ENCODE measurements at regions not wholly inside any gene's neighbourhood (a gene's known extent, or its start where the extent isn't known, plus 50 kb on each side); places are given as distances from the start of the nearest gene placed in this dataset.

DNA sequence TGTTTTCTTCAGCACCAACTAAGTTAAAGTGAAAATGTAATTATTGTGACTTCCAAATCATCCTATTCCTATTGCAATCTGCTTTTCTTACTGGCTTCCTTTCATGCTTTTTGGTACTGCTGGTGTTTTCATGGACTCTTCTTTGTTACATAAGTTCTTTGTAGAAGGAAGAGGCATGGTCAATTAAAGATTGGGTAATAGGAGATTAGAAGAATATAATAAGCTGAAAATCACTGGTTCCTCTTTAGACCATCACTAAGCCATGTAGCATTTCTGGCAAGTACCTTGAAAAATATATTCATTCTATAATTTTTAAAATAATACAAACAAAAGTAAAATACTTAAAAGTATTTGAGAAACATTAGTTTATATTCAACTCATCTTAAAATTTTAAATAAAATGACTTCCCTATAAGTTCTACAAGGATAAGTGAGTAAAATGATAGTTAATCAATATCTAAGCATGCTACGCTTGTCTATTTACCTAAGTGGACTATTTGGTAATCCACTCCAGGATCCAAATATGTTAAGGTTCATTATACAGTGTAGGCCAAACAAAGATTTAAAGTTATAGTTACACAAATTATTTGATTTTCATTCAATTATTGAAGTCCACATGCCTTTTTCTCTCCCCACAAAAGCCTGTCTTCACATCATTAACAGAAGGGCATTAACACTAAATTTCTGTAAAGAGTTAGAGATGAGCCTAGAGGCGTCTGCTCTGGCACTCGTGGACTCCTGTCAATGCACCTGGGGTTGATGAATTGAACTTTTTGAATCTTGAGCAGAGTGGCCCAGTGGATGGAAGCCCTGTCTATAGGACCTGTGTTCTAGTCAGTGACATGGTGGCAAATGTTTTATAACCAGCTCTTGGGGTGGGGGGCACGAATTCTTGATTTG lies 408.1 kb downstream of the INHBA start:
- no peak for DNase-seq (ENCODE audit: low spot score)

- DNase-seq (ENCODE audit: low spot score): no peak
Observed at GRCh38 chr7:41292487-41292886, 410.4 kb downstream of the INHBA start.

DNA sequence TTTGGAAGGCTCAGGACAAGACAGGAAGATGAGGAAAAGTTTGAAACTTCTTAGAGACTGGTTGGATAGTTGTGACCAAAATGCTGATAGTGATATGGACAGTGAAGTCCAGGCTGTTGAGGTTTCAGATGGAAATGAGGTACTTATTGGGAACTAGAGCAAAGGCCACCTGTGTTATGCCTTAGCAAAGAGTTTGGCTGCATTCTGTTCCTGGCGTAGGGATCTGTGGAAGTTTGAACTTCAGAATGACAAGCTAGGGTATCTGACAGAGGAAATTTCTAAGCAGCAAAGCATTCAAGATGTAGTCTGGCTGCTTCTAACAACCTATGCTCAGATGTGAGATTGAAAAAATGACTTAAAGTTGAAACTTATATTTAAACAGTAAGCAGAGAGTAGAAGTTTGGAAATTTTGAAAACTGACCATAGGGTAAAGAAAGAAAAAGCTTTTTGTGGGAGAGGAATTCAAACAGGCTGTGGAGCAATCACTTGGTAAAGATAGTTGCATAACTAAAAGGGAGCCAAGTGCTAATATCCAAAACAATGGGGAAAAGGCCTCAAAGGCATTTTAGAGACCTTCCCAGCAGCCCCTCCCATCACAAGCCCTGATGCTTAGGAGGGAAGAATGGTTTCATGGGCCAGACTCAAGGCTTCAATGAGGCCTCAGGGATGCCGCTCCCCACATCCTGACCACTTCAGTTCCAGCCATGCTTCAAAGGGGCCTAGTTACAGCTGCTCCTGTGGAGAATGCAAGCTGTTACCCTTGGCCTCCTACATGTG lies 415.1 kb downstream of the INHBA start:
- peak; percentile 25 for DNase-seq (ENCODE audit: low spot score)

DNA sequence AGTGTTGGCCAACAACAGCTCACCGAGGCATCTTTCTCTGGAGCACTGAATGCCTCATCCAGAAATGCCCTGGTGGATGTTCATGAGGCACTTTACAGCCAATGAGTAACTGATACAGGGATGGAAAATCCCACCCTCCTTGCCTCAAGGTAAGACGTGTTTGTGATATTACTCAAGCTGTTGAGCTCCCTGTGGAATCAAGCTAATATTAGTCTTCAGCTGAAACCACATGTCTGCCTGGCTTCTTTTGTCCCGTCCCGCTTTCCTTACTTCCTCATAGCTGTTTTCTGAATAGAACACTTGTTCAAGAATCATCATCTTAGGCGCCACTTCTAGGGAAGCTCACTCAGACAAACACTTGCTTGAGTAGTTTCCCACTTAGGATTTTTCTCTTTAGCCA lies 422.4 kb downstream of the INHBA start:
- DNase-seq (ENCODE audit: low spot score): no peak

DNA sequence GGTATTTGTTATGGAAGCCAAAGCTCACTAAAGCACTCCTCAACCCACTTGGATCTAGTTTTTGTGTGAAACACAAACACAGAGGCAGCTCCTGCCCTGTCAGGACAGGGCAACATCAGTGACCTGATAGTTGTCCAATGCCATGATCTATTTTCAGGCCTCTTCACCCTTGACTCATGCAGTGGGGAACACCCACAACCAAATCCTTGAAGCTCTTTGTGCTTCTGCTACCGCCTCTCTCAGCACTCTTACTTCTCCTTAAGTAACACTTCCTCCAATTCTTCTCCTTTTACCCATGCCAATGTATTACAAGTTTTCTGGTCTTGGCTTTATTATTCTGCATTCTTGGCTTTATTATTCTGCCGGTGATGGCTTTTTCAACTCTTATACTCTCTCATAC lies 425.3 kb downstream of the INHBA start:
- no peak for DNase-seq (ENCODE audit: low spot score)

GRCh38 chr7:41275255-41275654 lies 427.6 kb downstream of the INHBA start:
- DNase-seq (ENCODE audit: low spot score): no peak

- DNase-seq (ENCODE audit: low spot score): no peak
Observed at GRCh38 chr7:41274179-41274578, 428.7 kb downstream of the INHBA start.

DNA sequence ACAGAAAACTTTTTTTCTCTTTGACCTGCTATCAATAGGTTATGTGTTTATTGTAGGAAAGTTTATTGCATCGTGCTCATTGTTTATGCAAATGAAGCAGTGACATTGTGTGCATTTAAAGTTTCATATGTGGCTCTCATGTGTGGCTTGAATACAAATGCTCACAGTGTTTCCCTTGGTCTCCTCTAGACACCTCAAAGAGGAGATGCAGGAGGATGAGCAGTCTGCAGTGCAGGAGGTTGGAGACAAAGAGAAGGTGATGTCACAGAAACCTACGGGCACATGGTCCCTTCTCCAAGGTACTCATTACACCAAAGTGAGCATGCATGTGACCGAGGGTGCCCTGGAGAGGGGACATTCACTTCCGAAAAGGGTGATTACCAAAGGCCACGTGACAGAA lies 430.2 kb downstream of the INHBA start:
- DNase-seq (ENCODE audit: low spot score): no peak

DNA sequence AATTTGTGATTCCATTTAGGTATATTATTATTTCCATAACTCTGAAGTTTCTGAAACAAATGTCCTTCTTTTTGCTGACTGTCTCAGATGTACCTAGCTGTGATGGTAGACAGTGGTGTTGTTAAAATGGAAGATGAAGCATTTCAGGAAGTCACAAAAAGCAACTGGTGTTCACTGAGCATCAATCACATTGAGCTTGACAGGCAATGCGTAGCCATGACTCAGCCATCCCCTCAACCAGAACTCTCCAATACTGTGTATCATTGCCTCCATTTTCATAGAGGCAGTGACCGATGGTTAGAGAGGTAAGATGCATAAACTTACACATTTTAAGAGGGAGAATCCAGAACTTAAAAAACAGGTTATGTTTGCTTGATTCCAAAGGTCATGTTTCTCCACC lies 434.0 kb downstream of the INHBA start:
- DNase-seq (ENCODE audit: low spot score): no peak

DNA sequence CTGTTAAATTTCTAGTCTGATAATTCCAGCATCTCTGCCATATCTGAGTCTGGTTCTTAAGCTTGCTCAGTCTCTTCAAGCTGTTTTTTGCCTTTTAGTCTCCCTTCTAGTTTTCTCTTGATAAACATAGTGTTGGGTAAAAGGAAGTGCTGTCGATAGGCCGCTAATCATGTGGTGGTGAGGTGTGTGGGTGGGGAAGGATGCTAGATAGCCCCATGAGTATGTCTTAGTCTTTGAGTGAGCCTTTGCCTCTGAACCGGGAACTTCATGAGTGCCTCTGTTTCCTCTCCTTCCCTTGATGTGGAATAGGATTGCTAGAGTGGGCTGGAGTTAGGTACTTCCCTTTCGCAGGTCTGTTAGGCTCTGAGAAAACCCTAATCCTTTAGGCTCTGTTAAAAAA lies 441.8 kb downstream of the INHBA start:
- no peak for DNase-seq (ENCODE audit: low spot score)

GRCh38 chr7:41257660-41258059 lies 445.2 kb downstream of the INHBA start:
- no peak for DNase-seq (ENCODE audit: low spot score)

- no peak for DNase-seq (ENCODE audit: low spot score)
Observed at GRCh38 chr7:41256186-41256945, 446.5 kb downstream of the INHBA start.

- DNase-seq (ENCODE audit: low spot score): no peak
Observed at GRCh38 chr7:41255716-41256115, 447.2 kb downstream of the INHBA start.

- DNase-seq (ENCODE audit: low spot score): no peak
Observed at GRCh38 chr7:41255113-41255512, 447.8 kb downstream of the INHBA start.

DNA sequence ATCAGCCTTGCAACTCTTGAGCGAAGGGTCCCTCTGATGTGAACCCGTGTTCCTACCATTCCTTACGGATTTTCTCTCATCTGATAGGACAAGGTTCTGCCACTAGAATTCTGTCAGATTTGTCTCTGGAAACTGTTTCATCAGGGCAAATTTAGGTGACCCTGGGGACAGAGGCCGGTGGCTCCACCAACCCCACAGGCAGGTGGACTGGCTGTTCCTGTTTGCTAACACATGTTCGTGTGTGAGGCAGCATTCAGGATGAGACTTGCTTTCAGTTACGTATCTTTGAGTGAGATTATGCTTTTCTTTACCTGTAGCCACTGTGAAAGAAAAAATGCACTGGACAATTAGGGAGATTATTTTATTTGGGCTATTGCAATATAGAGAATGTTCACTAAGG lies 449.9 kb downstream of the INHBA start:
- DNase-seq (ENCODE audit: low spot score): no peak

DNA sequence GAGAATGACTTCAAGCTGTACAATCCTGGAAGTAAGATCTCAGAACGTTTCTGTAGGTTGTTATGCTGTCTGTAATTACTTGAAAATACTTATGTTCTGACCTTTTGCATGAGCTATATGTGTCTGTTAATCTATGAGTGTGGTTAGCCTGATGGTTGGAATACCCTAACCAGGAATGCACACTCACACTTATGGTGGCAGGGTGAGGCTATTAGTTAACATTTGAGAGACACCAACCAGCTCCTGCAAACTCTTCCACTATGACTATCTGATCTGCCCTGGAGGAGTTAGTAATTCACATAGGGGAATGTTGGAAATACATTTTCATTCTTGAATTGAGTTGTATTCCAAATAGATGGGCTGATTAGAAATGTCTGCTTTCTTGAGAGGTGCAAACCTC lies 450.3 kb downstream of the INHBA start:
- DNase-seq (ENCODE audit: low spot score): no peak

DNA sequence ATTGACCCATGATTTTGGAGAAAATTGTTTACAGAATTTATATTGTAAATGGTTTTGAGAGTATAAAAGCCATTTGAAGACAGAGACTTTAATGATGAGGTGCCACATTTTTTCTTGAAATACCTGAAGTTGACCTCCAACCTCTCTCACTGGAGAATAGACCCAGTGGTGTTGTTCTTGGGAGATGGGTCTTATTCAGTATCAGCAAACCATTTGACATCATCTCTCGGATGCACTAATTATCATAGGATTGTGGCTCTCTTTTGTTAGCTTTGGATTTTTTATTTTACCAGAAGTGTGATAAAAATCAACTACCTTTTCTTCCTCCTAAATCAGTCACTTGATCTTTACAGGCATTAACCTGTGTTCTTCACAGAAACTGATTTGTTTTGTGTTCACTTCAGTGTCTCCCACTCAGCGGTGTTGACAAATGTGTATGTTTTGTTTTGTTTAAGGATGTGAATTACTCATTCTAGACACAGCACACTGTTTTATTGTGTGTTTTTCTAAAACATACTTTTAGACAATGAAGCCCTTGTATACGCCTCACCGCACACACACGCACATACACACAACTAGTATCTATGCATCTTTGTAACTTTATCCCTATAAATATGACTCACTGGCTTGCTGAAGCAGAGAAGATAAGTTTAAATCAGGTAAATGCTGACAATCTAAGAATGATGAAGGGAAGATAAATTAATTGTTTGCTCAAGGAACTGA lies 455.6 kb downstream of the INHBA start:
- DNase-seq (ENCODE audit: low spot score): no peak

- no peak for DNase-seq (ENCODE audit: low spot score)
Observed at GRCh38 chr7:41245916-41246315, 457.0 kb downstream of the INHBA start.

- no peak for DNase-seq (ENCODE audit: low spot score)
Observed at GRCh38 chr7:41244246-41244645, 458.6 kb downstream of the INHBA start.

DNA sequence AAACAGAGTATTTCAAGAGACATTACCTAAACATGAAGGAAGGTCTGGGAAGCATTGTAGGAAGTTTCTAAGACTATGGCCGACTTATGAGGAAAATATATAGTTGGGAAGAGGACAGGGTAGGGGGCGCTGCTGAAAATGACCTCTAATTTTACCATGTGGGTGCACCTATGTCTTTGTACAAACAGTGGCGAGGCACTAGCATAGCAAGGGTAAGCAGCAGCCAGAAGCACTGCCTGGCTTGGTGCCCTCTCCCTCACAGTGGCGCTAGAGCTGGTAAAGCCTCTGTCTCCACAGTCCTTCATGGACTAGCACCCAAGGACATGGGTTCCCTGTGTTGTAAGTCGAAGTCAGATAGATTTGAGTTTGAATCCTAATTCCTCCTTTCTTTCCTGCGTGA lies 461.2 kb downstream of the INHBA start:
- DNase-seq (ENCODE audit: low spot score): no peak

DNA sequence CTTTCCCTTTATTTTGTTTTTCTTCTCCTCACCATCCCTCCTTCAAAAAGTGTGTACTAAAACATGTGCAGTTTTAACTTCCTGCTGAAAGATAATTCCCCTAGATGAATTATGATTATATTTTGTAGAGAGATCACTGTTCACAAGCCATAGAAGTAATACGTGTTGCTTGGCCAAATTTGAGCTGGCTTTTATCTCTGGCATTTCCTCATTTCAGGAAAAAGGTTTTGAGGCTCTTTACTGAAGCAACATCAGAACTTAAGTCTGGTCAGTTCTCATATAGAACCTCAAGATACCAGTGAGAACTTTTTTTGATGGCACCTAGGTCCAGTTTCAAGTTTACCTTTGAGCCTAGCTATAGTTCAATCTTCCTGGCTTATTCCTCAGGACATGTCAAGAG lies 463.3 kb downstream of the INHBA start:
- DNase-seq (ENCODE audit: low spot score): no peak

DNA sequence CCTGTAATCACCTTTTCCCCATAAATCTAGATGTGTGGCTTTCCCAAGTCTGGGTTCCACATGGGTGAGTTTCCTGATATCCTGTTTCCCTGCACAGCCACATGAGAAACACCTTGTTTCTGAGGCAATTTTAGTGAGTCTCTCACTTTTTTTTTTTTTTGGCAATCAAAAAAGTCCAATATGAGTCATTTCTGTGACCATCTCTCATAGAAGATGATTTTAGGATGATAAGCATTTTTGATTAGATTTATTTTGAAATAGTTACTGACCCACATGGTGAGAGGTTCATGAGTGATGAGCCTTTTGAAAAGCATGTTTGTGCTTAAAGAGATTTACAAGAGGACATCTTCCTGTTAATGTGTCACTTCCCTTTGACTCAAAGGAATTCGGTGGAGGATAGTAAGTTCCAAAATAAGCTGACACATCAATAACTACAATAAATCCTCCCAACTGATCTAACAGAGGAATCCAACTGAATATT lies 464.0 kb downstream of the INHBA start:
- DNase-seq (ENCODE audit: low spot score): no peak

All from iPS-NIHi11 (cell line).